ENCODE measurements at regions not wholly inside any gene's neighbourhood (a gene's known extent, or its start where the extent isn't known, plus 50 kb on each side); places are given as distances from the start of the nearest gene placed in this dataset.
"Not testable (repeated sequence)": the region's sequence is repeated elsewhere in the genome, so short reads cannot be mapped to it uniquely, and the experiment has no call there.

- DNase-seq = peak; percentile 25
Measured at GRCh38 chr2:111454404-111454803, 333.7 kb downstream of the BCL2L11 start.

DNA sequence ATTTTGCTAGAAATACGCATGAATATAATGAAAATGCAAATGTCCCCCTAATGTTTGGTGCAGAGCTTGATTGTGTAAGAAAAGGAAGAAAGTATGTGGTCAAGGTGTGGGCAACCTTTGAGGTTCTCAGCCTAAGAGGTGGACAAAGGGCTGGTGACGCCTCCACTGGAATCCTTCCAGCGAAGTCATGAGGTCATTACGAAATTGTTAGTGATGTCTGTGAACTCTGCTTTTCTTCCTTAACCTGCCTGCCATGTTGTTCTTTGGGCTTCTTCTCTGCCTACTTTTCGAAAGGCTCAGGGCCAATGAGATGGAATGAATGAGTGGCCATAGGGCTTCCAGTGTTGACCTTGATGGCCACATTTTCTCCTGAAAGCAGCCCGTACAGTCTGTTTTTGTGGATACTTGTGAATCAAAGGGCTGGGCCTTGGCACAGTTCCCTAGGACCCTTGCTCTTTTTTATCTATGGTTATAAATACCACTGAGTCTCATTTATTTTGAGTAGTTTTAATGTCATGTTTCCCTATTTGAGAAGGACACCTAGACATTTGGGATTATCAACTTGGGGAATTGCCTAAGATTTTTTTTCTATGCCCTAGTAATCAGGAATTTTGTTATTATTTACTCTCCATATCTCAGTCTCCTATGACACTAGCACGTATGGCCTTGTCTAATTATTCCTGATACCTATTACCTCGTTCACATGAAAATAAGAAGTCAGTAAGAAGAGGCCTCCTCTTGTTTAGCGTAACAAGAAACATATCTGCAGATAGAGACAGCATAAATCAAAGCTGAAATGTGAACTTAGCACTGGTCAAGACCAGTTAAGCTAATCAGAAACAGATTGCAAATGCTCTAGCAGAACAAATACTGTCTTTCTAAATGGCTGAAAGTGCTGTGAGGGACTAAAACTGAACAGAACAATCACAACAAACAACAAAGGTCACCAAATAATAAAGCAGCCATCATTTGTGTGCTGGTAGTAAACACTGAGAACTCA is 334.6 kb downstream of the BCL2L11 start:
- DNase-seq = not testable (repeated sequence)

GRCh38 chr2:111457191-111457590 is 336.5 kb downstream of the BCL2L11 start:
- not testable (repeated sequence) for DNase-seq

- DNase-seq = not testable (repeated sequence)
Measured at GRCh38 chr2:111460901-111461300, 340.2 kb downstream of the BCL2L11 start.

DNA sequence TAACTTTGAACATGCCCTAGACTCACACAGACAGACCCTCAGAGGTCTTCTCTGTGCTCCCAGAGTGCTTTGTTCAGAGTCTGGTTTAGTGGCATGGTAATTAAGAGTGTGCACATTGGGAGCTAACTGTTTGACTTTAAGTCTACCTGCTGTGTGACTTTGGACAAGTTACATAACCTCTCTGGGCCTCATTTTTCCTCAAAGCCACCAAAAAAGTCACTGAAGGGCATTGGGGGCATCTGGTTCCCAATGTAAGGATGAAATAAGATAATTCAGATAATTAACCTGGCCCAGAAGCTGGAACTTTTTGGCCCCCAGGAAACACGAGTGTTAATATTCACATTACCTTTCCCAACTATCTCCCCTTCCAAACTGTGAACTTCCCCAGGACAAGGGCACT is 341.1 kb downstream of the BCL2L11 start:
- not testable (repeated sequence) for DNase-seq

GRCh38 chr2:111462572-111462971 is 341.9 kb downstream of the BCL2L11 start:
- DNase-seq = not testable (repeated sequence)

GRCh38 chr2:111463238-111463848 is 342.6 kb downstream of the BCL2L11 start:
- DNase-seq = peak; percentile 25

DNA sequence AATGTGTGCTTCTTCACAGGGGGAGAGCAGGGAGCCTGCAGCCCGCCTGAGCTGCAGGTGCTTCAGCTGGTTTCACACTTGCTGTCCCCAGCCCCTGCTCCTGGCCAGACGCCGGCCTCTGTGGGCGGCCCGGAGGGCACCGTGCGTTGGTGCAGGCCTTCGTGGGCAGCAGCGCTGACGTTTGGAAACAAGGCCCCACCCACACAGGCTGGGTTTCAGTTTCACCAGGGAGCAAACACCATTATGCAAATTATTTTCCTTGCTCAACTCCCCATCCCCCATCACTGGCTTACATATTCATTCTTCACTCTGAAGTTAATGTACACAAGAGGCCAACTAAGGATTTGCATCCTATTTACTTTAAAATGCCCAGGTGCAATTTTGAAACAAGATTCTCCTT is 343.2 kb downstream of the BCL2L11 start:
- DNase-seq = peak; percentile 48

DNA sequence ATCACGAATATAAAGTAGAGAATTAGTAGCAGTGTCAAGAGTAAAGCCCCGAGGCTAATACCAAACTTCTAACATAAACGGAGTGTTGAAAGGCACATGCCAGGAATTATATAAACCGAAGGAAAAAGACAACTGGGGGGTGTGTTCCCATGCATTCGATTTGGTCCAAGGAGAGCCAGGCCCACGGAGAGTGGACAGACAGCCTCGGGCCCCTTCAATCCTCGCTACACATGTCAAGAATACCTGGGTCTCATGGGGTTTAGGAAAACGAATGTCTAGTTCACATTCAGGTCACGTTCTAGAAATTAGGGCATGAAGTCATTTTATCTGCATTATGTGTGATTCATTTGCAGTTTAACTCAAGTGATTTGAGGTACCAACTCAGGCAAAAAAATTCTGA is 343.7 kb downstream of the BCL2L11 start:
- DNase-seq = not testable (repeated sequence)

DNA sequence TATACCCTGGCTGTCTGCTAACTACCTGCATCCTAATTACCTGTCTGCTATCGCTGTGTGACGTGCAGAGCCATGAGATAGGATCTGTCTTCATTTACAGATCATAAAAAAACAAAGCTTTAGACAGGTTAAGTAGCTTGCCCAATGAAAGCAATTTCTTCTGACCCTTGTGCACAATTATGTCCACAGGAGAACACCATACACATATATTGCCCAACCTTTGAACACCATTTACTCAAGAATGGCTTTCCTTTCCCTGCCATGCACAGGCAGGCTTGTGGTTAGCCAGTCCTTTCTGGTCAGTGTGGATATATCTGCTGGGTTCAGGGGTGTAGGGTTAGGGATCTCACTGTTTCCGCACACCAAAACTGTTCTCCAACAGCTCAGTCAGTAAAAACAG is 344.8 kb downstream of the BCL2L11 start:
- DNase-seq = not testable (repeated sequence)

DNA sequence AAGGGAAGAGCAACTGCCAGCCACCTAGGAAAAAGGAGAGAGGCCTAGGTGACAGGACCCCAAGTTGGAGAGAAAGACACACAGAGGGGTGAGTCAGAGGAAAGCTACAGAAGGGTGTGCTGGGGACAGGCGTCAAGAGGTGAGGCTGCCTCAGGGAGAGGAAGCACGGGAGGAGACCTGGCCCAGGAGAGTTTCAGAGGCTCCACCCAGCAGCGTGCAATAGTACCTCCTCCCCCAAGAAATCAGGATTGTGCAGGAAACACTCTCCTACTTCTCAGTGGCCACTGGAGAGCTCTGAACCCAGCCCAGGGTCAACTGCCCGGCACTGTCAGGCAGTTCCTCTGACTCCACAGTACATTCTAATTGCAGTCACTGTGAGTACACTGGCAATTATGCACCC is 346.0 kb downstream of the BCL2L11 start:
- DNase-seq = not testable (repeated sequence)

GRCh38 chr2:111470924-111471323 is 350.2 kb downstream of the BCL2L11 start:
- DNase-seq = not testable (repeated sequence)

DNA sequence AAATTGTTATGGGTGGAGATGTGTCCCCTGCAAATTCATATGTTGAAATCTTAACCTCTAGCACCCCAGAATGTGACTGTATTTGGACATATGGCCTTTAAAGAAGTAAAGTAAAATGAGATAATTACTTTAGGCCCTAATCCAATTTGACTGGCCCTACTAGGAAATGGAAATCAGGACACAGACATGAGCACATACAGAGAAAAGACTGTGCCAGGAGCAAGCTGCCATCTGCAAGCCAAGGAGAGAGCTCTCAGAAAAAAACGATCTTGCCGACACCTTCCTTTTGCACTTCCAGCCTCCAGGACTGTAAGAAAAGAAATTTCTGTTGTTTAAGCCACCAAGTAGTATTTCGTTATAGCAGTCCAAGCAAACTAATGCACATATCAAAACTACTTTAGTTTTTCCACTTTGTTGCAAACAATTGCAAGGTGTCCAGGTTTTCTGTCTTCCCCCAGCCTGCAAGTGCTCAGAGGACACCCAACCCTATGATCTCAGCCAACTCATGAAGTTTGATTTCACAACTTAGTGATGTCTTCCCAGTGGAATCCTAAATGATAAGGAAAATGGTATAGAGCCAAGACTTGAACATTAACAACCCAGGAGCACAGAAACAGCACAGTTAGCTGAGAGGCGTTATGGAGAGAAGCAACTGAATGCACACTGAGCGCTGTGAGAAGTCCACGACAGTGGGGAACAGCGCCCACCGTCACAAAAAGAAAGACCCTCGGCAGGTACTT is 351.2 kb downstream of the BCL2L11 start:
- DNase-seq = not testable (repeated sequence)

- peak; percentile 46 for DNase-seq
Measured at GRCh38 chr2:111472844-111473403, 352.2 kb downstream of the BCL2L11 start.

- DNase-seq = not testable (repeated sequence)
Measured at GRCh38 chr2:111473522-111473921, 352.8 kb downstream of the BCL2L11 start.

DNA sequence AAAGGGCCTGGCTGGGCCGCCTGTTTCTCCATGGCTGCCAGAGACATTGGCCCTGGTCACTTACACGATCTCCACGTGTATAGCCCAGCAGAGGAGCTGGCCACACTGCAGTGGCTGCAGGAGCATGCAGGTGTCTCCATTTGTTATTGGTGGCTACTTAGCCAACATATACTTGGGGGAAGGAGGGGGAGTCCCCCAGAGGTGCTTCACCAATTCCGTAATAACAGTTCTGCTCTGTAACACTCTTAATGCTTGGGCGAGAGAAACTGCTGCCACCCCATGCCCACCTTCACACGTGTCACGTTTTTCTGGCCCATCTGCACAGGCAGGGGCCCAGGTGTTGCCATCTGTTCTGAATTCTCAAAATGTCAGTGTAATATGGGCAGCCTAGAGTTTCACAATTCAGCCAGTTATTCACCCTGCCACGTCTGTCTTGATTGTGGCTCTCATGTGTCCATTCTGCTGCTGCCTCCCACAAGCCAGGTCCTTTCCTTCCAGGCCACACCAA is 353.5 kb downstream of the BCL2L11 start:
- not testable (repeated sequence) for DNase-seq

DNA sequence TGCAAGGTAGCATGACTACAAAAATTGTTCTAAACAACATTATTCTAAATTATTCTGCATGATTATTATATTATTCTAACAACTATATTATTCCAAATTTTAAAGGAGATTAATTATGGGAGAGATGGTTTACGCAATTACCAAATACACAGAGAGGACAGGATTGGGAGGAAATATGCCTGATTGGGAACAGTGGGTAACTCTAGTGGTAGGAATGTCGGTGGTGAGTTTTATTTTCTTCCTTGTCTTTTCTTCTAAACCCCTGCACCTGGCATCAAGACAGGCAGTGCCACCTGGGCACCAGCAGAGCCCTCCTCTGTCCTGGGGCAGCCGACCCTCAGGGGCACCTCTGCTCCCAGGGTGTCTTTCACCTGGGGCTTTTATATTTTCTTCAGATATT is 357.6 kb downstream of the BCL2L11 start:
- DNase-seq = not testable (repeated sequence)

DNA sequence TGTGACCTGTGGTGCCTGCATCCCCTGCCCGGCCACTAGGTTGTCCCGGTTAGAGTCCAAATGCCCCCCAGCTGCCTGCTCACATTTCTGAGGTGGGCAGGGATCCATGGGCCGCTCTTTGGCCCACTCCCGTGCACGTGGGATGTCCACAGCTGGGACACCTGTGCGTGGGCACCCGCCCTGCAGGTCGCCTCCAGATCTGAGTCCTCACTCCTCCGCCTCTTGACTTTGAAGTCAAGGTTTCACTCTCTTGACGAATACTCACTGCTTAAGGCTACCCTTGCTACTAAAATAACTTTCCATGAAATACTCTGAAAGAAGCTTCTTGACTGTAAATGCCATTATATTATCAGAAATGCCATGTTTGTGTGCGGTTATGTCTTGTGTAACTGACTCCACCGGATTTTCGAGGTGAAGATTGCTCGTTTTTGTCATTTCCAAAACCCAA is 358.2 kb downstream of the BCL2L11 start:
- peak; percentile 61 for DNase-seq

DNA sequence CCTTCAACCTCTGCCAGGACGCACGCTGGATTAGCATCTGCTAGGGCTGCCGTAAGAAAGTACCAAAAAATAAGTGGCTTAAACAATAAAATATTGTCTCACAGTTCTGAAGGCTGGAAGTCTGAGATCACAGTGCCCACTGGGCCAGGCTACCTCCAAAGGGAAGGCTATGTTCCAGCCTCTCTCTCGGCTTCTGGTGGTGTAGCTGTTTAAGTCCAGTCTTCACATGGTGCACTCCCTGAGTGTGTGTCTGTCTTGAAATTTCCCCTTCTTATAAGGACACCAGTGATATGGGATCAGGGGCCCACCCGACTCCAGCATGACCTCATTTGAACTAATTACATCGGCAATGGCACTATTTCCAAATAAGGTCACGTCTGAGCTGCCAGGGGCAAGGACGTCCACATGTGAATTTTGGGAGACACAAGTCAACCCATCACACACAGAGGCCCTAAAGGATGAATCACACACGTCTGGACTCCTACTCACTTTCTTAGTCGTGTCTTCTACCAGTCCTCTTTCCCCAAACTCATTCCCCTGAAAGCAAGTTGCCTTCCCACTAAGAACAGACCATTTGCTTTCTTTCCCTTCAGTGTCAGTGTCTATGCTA is 359.4 kb downstream of the BCL2L11 start:
- DNase-seq = peak; percentile 66

DNA sequence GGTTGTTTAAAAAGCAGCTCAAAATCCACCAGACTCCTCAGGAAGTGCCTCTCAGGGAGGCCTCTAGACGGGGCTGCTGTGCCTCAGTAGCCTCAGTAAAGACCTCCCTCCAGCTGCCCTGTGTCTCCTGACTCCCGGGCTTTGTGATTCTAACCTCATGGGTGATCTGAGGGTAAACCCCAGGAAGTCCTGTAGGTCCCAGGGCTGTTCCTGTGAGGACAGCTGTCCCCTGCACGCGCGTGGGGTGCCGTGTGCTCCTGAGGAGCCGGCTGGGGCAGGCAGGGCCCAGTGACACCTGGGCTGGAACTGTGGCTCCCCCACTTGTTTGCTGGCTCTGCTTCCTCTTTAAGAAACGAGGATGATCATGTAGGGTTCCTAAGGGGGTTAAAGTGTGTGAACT is 359.9 kb downstream of the BCL2L11 start:
- DNase-seq = peak; percentile 41

DNA sequence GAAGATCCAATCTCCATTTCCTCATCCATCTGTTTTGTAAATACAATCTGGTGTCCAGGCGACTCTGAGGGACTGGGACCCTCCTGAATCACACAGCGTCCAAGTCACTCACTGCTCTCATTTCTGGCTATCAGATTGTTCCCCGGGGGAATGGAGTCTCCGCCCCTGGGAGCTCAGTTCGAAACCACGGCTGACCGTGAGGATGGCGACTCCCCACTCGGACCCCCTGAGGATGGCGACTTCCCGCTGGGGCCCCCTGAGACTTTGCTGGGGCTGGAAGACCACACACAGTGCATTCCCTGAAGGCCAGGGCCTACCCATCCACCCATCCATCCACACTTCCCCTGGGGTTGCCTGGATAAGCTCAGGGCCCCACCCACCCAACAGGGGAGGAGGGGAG is 360.5 kb downstream of the BCL2L11 start:
- DNase-seq = not testable (repeated sequence)

All from activated CD4-positive, alpha-beta T cell treated with anti-CD3 and anti-CD28 coated beads for 48 hours (primary cell).